ENCODE measurements at regions not wholly inside any gene's neighbourhood (a gene's known extent, or its start where the extent isn't known, plus 50 kb on each side); places are given as distances from the start of the nearest gene placed in this dataset.

DNA sequence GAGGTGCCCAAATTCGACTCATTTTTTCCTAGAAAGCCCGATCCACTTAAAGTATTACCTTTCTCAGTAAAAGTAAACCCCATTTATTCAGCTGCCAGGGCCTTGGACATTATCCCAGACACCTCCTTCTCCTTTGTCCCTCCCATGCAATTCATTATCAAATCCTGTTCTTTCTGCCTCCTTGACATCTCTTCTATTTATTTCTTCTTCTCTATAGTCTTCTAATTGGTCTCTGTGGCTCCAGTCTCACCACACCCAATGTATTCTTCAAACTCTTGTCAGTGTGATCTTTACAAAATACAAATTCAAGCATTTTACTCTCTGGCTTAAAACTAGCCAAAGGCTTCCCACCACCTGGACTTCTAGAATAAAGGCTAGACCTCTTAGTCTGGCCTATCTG is 120.3 kb downstream of the IL20RB start (continued):
- TF ChIP-seq ZNF396 (CRISPR knock-in tag; IDR thresholded peaks at IDR 0.05; ENCODE audit: borderline replicate concordance), result no peak
- TF ChIP-seq NR2C2 (CRISPR knock-in tag; IDR thresholded peaks at IDR 0.05), result no peak
- TF ChIP-seq SMAD4 (CRISPR knock-in tag; IDR thresholded peaks at IDR 0.05), result no peak
- TF ChIP-seq, protein P1, sequence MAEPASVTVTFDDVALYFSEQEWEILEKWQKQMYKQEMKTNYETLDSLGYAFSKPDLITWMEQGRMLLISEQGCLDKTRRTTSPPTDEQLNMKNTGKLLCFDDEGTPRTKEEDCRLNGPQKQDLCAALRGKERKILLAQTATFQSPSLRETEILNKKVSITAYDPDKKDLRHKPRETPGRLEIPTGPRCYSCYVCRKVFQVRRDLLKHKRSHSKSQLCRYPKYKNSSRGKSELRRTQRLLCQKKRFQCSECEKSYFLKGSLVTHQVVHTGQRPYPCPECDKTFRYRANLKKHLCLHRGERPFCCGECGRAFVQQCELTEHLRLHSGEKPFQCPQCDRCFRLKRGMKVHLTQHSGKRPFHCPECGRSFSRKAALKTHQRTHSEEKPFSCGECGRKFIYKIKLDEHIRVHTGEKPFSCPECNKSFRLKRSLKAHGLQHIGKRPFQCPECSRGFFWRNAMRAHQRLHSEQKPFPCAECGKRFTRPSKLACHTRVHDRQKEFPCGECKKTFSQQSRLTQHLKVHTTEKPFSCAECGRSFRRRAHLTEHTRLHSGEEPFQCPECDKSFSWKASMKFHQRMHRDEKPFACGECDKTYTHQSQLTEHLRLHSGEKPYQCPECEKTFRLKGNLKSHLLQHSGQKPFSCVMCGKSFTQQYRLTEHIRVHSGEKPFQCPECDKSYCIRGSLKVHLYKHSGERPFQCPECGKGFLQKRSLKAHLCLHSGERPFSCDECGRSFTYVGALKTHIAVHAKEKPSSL (CRISPR knock-in tag; conservative IDR thresholded peaks at IDR 0.05), result no peak
- TF ChIP-seq, protein P2, sequence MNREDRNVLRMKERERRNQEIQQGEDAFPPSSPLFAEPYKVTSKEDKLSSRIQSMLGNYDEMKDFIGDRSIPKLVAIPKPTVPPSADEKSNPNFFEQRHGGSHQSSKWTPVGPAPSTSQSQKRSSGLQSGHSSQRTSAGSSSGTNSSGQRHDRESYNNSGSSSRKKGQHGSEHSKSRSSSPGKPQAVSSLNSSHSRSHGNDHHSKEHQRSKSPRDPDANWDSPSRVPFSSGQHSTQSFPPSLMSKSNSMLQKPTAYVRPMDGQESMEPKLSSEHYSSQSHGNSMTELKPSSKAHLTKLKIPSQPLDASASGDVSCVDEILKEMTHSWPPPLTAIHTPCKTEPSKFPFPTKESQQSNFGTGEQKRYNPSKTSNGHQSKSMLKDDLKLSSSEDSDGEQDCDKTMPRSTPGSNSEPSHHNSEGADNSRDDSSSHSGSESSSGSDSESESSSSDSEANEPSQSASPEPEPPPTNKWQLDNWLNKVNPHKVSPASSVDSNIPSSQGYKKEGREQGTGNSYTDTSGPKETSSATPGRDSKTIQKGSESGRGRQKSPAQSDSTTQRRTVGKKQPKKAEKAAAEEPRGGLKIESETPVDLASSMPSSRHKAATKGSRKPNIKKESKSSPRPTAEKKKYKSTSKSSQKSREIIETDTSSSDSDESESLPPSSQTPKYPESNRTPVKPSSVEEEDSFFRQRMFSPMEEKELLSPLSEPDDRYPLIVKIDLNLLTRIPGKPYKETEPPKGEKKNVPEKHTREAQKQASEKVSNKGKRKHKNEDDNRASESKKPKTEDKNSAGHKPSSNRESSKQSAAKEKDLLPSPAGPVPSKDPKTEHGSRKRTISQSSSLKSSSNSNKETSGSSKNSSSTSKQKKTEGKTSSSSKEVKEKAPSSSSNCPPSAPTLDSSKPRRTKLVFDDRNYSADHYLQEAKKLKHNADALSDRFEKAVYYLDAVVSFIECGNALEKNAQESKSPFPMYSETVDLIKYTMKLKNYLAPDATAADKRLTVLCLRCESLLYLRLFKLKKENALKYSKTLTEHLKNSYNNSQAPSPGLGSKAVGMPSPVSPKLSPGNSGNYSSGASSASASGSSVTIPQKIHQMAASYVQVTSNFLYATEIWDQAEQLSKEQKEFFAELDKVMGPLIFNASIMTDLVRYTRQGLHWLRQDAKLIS (CRISPR knock-in tag; IDR thresholded peaks at IDR 0.05; ENCODE audit: borderline replicate concordance), result no peak
- TF ChIP-seq MXD4 (CRISPR knock-in tag; IDR thresholded peaks at IDR 0.05; ENCODE audit: borderline replicate concordance), result no peak
- TF ChIP-seq ZBTB21 (CRISPR knock-in tag; IDR thresholded peaks at IDR 0.05; ENCODE audit: borderline replicate concordance), result no peak
- TF ChIP-seq, protein P3, sequence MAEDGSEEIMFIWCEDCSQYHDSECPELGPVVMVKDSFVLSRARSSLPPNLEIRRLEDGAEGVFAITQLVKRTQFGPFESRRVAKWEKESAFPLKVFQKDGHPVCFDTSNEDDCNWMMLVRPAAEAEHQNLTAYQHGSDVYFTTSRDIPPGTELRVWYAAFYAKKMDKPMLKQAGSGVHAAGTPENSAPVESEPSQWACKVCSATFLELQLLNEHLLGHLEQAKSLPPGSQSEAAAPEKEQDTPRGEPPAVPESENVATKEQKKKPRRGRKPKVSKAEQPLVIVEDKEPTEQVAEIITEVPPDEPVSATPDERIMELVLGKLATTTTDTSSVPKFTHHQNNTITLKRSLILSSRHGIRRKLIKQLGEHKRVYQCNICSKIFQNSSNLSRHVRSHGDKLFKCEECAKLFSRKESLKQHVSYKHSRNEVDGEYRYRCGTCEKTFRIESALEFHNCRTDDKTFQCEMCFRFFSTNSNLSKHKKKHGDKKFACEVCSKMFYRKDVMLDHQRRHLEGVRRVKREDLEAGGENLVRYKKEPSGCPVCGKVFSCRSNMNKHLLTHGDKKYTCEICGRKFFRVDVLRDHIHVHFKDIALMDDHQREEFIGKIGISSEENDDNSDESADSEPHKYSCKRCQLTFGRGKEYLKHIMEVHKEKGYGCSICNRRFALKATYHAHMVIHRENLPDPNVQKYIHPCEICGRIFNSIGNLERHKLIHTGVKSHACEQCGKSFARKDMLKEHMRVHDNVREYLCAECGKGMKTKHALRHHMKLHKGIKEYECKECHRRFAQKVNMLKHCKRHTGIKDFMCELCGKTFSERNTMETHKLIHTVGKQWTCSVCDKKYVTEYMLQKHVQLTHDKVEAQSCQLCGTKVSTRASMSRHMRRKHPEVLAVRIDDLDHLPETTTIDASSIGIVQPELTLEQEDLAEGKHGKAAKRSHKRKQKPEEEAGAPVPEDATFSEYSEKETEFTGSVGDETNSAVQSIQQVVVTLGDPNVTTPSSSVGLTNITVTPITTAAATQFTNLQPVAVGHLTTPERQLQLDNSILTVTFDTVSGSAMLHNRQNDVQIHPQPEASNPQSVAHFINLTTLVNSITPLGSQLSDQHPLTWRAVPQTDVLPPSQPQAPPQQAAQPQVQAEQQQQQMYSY (CRISPR knock-in tag; IDR thresholded peaks at IDR 0.05), result no peak
- TF ChIP-seq, protein P4, sequence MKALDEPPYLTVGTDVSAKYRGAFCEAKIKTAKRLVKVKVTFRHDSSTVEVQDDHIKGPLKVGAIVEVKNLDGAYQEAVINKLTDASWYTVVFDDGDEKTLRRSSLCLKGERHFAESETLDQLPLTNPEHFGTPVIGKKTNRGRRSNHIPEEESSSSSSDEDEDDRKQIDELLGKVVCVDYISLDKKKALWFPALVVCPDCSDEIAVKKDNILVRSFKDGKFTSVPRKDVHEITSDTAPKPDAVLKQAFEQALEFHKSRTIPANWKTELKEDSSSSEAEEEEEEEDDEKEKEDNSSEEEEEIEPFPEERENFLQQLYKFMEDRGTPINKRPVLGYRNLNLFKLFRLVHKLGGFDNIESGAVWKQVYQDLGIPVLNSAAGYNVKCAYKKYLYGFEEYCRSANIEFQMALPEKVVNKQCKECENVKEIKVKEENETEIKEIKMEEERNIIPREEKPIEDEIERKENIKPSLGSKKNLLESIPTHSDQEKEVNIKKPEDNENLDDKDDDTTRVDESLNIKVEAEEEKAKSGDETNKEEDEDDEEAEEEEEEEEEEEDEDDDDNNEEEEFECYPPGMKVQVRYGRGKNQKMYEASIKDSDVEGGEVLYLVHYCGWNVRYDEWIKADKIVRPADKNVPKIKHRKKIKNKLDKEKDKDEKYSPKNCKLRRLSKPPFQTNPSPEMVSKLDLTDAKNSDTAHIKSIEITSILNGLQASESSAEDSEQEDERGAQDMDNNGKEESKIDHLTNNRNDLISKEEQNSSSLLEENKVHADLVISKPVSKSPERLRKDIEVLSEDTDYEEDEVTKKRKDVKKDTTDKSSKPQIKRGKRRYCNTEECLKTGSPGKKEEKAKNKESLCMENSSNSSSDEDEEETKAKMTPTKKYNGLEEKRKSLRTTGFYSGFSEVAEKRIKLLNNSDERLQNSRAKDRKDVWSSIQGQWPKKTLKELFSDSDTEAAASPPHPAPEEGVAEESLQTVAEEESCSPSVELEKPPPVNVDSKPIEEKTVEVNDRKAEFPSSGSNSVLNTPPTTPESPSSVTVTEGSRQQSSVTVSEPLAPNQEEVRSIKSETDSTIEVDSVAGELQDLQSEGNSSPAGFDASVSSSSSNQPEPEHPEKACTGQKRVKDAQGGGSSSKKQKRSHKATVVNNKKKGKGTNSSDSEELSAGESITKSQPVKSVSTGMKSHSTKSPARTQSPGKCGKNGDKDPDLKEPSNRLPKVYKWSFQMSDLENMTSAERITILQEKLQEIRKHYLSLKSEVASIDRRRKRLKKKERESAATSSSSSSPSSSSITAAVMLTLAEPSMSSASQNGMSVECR (CRISPR knock-in tag; IDR thresholded peaks at IDR 0.05; ENCODE audit: borderline replicate concordance), result no peak
- TF ChIP-seq, protein P5, sequence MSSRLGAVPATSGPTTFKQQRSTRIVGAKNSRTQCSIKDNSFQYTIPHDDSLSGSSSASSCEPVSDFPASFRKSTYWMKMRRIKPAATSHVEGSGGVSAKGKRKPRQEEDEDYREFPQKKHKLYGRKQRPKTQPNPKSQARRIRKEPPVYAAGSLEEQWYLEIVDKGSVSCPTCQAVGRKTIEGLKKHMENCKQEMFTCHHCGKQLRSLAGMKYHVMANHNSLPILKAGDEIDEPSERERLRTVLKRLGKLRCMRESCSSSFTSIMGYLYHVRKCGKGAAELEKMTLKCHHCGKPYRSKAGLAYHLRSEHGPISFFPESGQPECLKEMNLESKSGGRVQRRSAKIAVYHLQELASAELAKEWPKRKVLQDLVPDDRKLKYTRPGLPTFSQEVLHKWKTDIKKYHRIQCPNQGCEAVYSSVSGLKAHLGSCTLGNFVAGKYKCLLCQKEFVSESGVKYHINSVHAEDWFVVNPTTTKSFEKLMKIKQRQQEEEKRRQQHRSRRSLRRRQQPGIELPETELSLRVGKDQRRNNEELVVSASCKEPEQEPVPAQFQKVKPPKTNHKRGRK (CRISPR knock-in tag; IDR thresholded peaks at IDR 0.05; ENCODE audit: borderline replicate concordance), result no peak
- TF ChIP-seq, protein P6, sequence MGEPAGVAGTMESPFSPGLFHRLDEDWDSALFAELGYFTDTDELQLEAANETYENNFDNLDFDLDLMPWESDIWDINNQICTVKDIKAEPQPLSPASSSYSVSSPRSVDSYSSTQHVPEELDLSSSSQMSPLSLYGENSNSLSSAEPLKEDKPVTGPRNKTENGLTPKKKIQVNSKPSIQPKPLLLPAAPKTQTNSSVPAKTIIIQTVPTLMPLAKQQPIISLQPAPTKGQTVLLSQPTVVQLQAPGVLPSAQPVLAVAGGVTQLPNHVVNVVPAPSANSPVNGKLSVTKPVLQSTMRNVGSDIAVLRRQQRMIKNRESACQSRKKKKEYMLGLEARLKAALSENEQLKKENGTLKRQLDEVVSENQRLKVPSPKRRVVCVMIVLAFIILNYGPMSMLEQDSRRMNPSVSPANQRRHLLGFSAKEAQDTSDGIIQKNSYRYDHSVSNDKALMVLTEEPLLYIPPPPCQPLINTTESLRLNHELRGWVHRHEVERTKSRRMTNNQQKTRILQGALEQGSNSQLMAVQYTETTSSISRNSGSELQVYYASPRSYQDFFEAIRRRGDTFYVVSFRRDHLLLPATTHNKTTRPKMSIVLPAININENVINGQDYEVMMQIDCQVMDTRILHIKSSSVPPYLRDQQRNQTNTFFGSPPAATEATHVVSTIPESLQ (CRISPR knock-in tag; IDR thresholded peaks at IDR 0.05), result no peak

All from WTC11 (cell line).